ENCODE measurements at regions not wholly inside any gene's neighbourhood (a gene's known extent, or its start where the extent isn't known, plus 50 kb on each side); places are given as distances from the start of the nearest gene placed in this dataset.

DNA sequence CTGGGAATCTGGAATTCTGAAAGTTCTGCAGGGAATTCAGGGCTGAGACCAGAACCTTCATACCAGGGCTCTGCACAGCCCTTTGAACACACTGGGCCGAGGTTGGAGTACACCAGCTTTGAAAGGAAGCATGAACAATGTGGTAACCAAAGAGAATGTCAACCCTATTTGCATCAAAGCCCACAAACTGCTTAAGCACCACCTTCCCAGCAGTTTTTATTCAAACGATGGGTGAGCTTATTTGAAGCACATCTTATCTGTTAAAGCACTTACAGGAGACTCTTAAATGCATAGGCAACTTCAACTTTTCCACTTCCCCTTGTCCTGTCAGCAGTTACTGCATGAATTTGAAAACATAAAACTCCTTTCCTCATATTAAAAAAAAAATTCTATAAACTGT lies 96.6 kb downstream of the TXNL1 start (continued):
- no peak for TF ChIP-seq BMI1 (IDR thresholded peaks at IDR 0.05; ENCODE audit: borderline replicate concordance)
- no peak for TF ChIP-seq JUNB (IDR thresholded peaks at IDR 0.05)
- no peak for TF ChIP-seq MTA2 (IDR thresholded peaks at IDR 0.05; ENCODE audit: low read depth)
- TF ChIP-seq RFX5 (IDR thresholded peaks at IDR 0.05; ENCODE audit: low read depth, low read length), result no peak
- TF ChIP-seq HSF1 (IDR thresholded peaks at IDR 0.05; ENCODE audit: low read depth, low read length), result no peak
- no peak for TF ChIP-seq NBN (IDR thresholded peaks at IDR 0.05)
- TF ChIP-seq, protein P1, sequence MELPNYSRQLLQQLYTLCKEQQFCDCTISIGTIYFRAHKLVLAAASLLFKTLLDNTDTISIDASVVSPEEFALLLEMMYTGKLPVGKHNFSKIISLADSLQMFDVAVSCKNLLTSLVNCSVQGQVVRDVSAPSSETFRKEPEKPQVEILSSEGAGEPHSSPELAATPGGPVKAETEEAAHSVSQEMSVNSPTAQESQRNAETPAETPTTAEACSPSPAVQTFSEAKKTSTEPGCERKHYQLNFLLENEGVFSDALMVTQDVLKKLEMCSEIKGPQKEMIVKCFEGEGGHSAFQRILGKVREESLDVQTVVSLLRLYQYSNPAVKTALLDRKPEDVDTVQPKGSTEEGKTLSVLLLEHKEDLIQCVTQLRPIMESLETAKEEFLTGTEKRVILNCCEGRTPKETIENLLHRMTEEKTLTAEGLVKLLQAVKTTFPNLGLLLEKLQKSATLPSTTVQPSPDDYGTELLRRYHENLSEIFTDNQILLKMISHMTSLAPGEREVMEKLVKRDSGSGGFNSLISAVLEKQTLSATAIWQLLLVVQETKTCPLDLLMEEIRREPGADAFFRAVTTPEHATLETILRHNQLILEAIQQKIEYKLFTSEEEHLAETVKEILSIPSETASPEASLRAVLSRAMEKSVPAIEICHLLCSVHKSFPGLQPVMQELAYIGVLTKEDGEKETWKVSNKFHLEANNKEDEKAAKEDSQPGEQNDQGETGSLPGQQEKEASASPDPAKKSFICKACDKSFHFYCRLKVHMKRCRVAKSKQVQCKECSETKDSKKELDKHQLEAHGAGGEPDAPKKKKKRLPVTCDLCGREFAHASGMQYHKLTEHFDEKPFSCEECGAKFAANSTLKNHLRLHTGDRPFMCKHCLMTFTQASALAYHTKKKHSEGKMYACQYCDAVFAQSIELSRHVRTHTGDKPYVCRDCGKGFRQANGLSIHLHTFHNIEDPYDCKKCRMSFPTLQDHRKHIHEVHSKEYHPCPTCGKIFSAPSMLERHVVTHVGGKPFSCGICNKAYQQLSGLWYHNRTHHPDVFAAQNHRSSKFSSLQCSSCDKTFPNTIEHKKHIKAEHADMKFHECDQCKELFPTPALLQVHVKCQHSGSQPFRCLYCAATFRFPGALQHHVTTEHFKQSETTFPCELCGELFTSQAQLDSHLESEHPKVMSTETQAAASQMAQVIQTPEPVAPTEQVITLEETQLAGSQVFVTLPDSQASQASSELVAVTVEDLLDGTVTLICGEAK (IDR thresholded peaks at IDR 0.05; ENCODE audit: borderline replicate concordance), result no peak
- no peak for TF ChIP-seq NFIC (IDR thresholded peaks at IDR 0.05; ENCODE audit: low read depth, low read length)
- TF ChIP-seq NFXL1 (IDR thresholded peaks at IDR 0.05; ENCODE audit: borderline replicate concordance), result no peak
- TF ChIP-seq MYC (IDR thresholded peaks at IDR 0.05; ENCODE audit: insufficient read depth, insufficient read length, insufficient replicate concordance, low read length, severe bottlenecking), result no peak
- TF ChIP-seq ATF3 (IDR thresholded peaks at IDR 0.05; ENCODE audit: borderline replicate concordance, extremely low read depth, low read depth, low read length), result no peak
